A673 (cell line): ENCODE measurements at regions not wholly inside any gene's neighbourhood (a gene's known extent, or its start where the extent isn't known, plus 50 kb on each side); places are given as distances from the start of the nearest gene placed in this dataset.

Experiments used
- CTCF ChIP-seq: fragments of 300-800, 200-600 bp; sonication (generic); conservative IDR thresholded peaks from 2 replicates; pipeline ENCODE4 v1.5.1; 2017; ENCODE audit warnings: low read depth, mild to moderate bottlenecking, antibody characterized with exemption, low read length, moderate library complexity, mixed read lengths
- EZH2 ChIP-seq: fragments of 200-600 bp; sonication (generic); IDR thresholded peaks from 2 replicates; pipeline ENCODE4 v1.6.1; 2017; ENCODE audit warnings: borderline replicate concordance, low read depth, mild to moderate bottlenecking, mixed read lengths, antibody characterized with exemption, low read length; ENCODE audit not compliant: poor library complexity, severe bottlenecking

- TF ChIP-seq CTCF = no peak
- no peak for TF ChIP-seq EZH2
These were observed 272.2 kb upstream of the VEPH1 start for GRCh38 chr3:157775446-157775845.
